GM12891 (cell line): ENCODE measurements at regions not wholly inside any gene's neighbourhood (a gene's known extent, or its start where the extent isn't known, plus 50 kb on each side); places are given as distances from the start of the nearest gene placed in this dataset.

Experiments
- PAX5 ChIP-seq: IDR thresholded peaks from 2 replicates; pipeline ENCODE4 v1.6.1; 2011; ENCODE audit warnings: low read length, moderate library complexity, mild to moderate bottlenecking; ENCODE audit not compliant: insufficient read depth, severe bottlenecking
- POLR2A ChIP-seq: IDR thresholded peaks from 2 replicates; pipeline ENCODE4 v1.6.1; 2011; ENCODE audit warnings: low read depth, low read length, control low read depth
- POLR2AphosphoS5 ChIP-seq: IDR thresholded peaks from 2 replicates; pipeline ENCODE4 v1.6.1; 2011; ENCODE audit warnings: low read depth, low read length, control low read depth
- SPI1 ChIP-seq: IDR thresholded peaks from 2 replicates; pipeline ENCODE4 v1.6.1; 2011; ENCODE audit warnings: low read depth, low read length, control low read depth
- TAF1 ChIP-seq: IDR thresholded peaks from 2 replicates; pipeline ENCODE4 v1.6.1; 2011; ENCODE audit warnings: low read depth, low read length, control low read depth

DNA sequence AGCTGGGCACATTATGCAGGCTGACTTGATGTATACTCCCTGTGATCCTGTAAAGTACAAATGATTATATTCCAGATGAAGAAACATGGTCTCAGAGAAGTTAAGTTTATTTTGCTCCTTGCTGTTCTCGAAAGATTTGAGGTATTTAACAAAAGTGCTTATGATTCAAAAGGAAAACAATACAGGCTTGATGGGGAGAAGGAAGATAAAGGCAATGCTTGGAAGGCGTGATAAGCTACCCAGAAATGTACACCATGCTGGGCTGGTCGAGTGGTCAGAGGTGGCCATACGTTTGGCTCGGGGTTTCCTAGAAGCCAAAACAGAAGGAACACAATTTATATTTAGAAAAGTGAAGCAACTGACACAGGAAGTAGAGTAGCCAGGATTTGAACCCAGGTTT, 201.0 kb downstream of the KTN1 start:
- TF ChIP-seq TAF1: no peak
- TF ChIP-seq POLR2A: no peak
- no peak for TF ChIP-seq POLR2AphosphoS5
- no peak for TF ChIP-seq PAX5
- TF ChIP-seq SPI1: no peak
